HEK293 (cell line): ENCODE measurements at regions not wholly inside any gene's neighbourhood (a gene's known extent, or its start where the extent isn't known, plus 50 kb on each side); places are given as distances from the start of the nearest gene placed in this dataset.

Experiments
- GLIS2 ChIP-seq: fragments of 450-650 bp; formaldehyde crosslinking; IDR thresholded peaks from 2 replicates; pipeline ENCODE4 v1.5.1; 2016; ENCODE audit warnings: missing biosample characterization, missing genetic modification characterization
- HOXA7 ChIP-seq: sonication (generic); formaldehyde crosslinking; IDR thresholded peaks from 2 replicates; pipeline ENCODE4 v1.8.1; 2022; ENCODE audit warnings: missing genetic modification reagents, borderline replicate concordance
- SP2 ChIP-seq: fragments of 450-650 bp; formaldehyde crosslinking; IDR thresholded peaks from 2 replicates; pipeline ENCODE4 v1.5.1; 2016; ENCODE audit warnings: missing biosample characterization, missing genetic modification characterization
- YY1 ChIP-seq: fragments of 450-650 bp; formaldehyde crosslinking; IDR thresholded peaks from 2 replicates; pipeline ENCODE4 v1.5.1; 2018; ENCODE audit warnings: missing biosample characterization, missing genetic modification characterization
- ZNF16 ChIP-seq: fragments of 450-650 bp; formaldehyde crosslinking; IDR thresholded peaks from 2 replicates; pipeline ENCODE4 v1.5.1; 2016; ENCODE audit warnings: low read depth, missing biosample characterization, missing genetic modification characterization

DNA sequence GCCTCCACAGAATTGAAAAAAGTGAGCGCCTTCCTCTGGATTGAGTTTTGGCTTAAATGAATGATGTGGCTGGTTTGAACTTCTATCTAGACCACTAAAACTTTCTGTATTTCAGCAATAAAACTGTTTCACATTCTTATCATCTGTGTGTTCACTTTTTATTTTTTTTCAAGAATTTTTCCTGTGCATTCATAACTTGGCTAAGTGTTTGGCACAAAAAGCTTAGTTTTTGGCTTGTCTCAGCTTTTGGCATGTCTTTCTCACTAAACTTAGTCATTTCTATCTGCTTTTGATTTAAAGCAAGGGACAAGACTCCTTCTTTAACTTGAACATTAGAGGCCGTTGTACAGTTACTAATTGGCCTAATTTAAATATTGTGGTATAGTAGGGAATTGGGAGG is 1015.1 kb downstream of the EPHA7 start:
- TF ChIP-seq YY1 (tag by site-specific recombination) (no peak), ZNF16 (no peak), SP2 (no peak), HOXA7 (no peak), GLIS2 (tag by site-specific recombination) (no peak)
